ENCODE measurements at regions not wholly inside any gene's neighbourhood (a gene's known extent, or its start where the extent isn't known, plus 50 kb on each side); places are given as distances from the start of the nearest gene placed in this dataset.

- Histone ChIP-seq H3K9me2 (ENCODE audit: insufficient read depth, low read length) (no peaks in the 10 kb centered on the region), H3K27me3 (ENCODE audit: insufficient read depth, low read depth, low read length) (no peaks in the 10 kb centered on the region), H3K4me2 (ENCODE audit: low read length) (no peak overlapping the region), H3F3A (ENCODE audit: insufficient read depth, low read length, poor library complexity, severe bottlenecking) (peaks cover 3% of the 10 kb centered on the region), H3K27ac (ENCODE audit: low read length) (no peak overlapping the region), H3K9me3 (ENCODE audit: low read length) (no peaks in the 10 kb centered on the region), H3K9ac (ENCODE audit: low read length) (no peak overlapping the region), H2AFZ (ENCODE audit: low read depth, low read length) (no peak overlapping the region), H4K20me1 (ENCODE audit: insufficient read depth) (no peaks in the 10 kb centered on the region), H3K36me3 (ENCODE audit: insufficient read depth, low read length) (no peaks in the 10 kb centered on the region), H3K79me2 (replicated peaks; ENCODE audit: insufficient read depth, low read length) (no peaks in the 10 kb centered on the region), H3K4me3 (ENCODE audit: low read length) (no peak overlapping the region)
- TF ChIP-seq MXI1 (conservative IDR thresholded peaks at IDR 0.05; ENCODE audit: poor library complexity, severe bottlenecking) = no peak
- TF ChIP-seq TAF1 (IDR thresholded peaks at IDR 0.05; ENCODE audit: low read depth) = no peak
- no peak for TF ChIP-seq RAD21 (conservative IDR thresholded peaks at IDR 0.05)
- no peak for TF ChIP-seq EP300 (conservative IDR thresholded peaks at IDR 0.05; ENCODE audit: poor library complexity, severe bottlenecking)
- TF ChIP-seq, protein P1, sequence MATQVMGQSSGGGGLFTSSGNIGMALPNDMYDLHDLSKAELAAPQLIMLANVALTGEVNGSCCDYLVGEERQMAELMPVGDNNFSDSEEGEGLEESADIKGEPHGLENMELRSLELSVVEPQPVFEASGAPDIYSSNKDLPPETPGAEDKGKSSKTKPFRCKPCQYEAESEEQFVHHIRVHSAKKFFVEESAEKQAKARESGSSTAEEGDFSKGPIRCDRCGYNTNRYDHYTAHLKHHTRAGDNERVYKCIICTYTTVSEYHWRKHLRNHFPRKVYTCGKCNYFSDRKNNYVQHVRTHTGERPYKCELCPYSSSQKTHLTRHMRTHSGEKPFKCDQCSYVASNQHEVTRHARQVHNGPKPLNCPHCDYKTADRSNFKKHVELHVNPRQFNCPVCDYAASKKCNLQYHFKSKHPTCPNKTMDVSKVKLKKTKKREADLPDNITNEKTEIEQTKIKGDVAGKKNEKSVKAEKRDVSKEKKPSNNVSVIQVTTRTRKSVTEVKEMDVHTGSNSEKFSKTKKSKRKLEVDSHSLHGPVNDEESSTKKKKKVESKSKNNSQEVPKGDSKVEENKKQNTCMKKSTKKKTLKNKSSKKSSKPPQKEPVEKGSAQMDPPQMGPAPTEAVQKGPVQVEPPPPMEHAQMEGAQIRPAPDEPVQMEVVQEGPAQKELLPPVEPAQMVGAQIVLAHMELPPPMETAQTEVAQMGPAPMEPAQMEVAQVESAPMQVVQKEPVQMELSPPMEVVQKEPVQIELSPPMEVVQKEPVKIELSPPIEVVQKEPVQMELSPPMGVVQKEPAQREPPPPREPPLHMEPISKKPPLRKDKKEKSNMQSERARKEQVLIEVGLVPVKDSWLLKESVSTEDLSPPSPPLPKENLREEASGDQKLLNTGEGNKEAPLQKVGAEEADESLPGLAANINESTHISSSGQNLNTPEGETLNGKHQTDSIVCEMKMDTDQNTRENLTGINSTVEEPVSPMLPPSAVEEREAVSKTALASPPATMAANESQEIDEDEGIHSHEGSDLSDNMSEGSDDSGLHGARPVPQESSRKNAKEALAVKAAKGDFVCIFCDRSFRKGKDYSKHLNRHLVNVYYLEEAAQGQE (IDR thresholded peaks at IDR 0.05; ENCODE audit: borderline replicate concordance) = no peak
- TF ChIP-seq POLR2AphosphoS5 (IDR thresholded peaks at IDR 0.05) = no peak
- no peak for TF ChIP-seq EZH2 (IDR thresholded peaks at IDR 0.05; ENCODE audit: borderline replicate concordance, insufficient read depth, low read length, poor library complexity, severe bottlenecking)
- TF ChIP-seq, protein P2, sequence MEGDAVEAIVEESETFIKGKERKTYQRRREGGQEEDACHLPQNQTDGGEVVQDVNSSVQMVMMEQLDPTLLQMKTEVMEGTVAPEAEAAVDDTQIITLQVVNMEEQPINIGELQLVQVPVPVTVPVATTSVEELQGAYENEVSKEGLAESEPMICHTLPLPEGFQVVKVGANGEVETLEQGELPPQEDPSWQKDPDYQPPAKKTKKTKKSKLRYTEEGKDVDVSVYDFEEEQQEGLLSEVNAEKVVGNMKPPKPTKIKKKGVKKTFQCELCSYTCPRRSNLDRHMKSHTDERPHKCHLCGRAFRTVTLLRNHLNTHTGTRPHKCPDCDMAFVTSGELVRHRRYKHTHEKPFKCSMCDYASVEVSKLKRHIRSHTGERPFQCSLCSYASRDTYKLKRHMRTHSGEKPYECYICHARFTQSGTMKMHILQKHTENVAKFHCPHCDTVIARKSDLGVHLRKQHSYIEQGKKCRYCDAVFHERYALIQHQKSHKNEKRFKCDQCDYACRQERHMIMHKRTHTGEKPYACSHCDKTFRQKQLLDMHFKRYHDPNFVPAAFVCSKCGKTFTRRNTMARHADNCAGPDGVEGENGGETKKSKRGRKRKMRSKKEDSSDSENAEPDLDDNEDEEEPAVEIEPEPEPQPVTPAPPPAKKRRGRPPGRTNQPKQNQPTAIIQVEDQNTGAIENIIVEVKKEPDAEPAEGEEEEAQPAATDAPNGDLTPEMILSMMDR (IDR thresholded peaks at IDR 0.05; ENCODE audit: poor library complexity, severe bottlenecking) = no peak
- TF ChIP-seq SMC3 (conservative IDR thresholded peaks at IDR 0.05; ENCODE audit: poor library complexity) = no peak
Measured at GRCh38 chr13:24004971-24005370, 107.7 kb upstream of the C1QTNF9B start.

GRCh38 chr13:24005755-24006281 lies 108.5 kb upstream of the C1QTNF9B start:
- H3K9ac ChIP-seq (ENCODE audit: low read length) = peak overlapping the region; percentile 11
- TF ChIP-seq, protein P2 (IDR thresholded peaks at IDR 0.05; ENCODE audit: poor library complexity, severe bottlenecking) = no peak
- TF ChIP-seq RAD21 (conservative IDR thresholded peaks at IDR 0.05) = no peak
- TF ChIP-seq, protein P1 (IDR thresholded peaks at IDR 0.05; ENCODE audit: borderline replicate concordance) = no peak
- TF ChIP-seq EP300 (conservative IDR thresholded peaks at IDR 0.05; ENCODE audit: poor library complexity, severe bottlenecking) = no peak
- no peak for TF ChIP-seq SMC3 (conservative IDR thresholded peaks at IDR 0.05; ENCODE audit: poor library complexity)
- TF ChIP-seq POLR2AphosphoS5 (IDR thresholded peaks at IDR 0.05) = no peak
- TF ChIP-seq TAF1 (IDR thresholded peaks at IDR 0.05; ENCODE audit: low read depth) = no peak
- TF ChIP-seq MXI1 (conservative IDR thresholded peaks at IDR 0.05; ENCODE audit: poor library complexity, severe bottlenecking) = no peak
- no peak for TF ChIP-seq EZH2 (IDR thresholded peaks at IDR 0.05; ENCODE audit: borderline replicate concordance, insufficient read depth, low read length, poor library complexity, severe bottlenecking)
- no peaks in the 10 kb centered on the region for H4K20me1 ChIP-seq (ENCODE audit: insufficient read depth)
- no peak overlapping the region for H2AFZ ChIP-seq (ENCODE audit: low read depth, low read length)
- H3K79me2 ChIP-seq (replicated peaks; ENCODE audit: insufficient read depth, low read length) = no peaks in the 10 kb centered on the region
- no peak overlapping the region for H3K4me3 ChIP-seq (ENCODE audit: low read length)
- H3K4me2 ChIP-seq (ENCODE audit: low read length) = no peak overlapping the region
- no peak overlapping the region for H3K27ac ChIP-seq (ENCODE audit: low read length)
- H3F3A ChIP-seq (ENCODE audit: insufficient read depth, low read length, poor library complexity, severe bottlenecking) = peaks cover 3% of the 10 kb centered on the region
- no peaks in the 10 kb centered on the region for H3K9me2 ChIP-seq (ENCODE audit: insufficient read depth, low read length)
- H3K9me3 ChIP-seq (ENCODE audit: low read length) = no peaks in the 10 kb centered on the region
- H3K36me3 ChIP-seq (ENCODE audit: insufficient read depth, low read length) = no peaks in the 10 kb centered on the region
- H3K27me3 ChIP-seq (ENCODE audit: insufficient read depth, low read depth, low read length) = no peaks in the 10 kb centered on the region

Measured in neural cell (in vitro differentiated cells).